GM12891 (cell line): ENCODE measurements at regions not wholly inside any gene's neighbourhood (a gene's known extent, or its start where the extent isn't known, plus 50 kb on each side); places are given as distances from the start of the nearest gene placed in this dataset.

Experiments
- DNase-seq: peaks from one replicate; pipeline ENCODE4 v3.0.0; 2011; ENCODE audit warnings: low spot score; ENCODE audit not compliant: insufficient read length
- FAIRE-seq: peaks from 2 replicates; lab custom pipeline; 2011; peaks lifted over from hg19 to GRCh38; lab: Jason Lieb, UNC
- PAX5 ChIP-seq: IDR thresholded peaks from 2 replicates; pipeline ENCODE4 v1.6.1; 2011; ENCODE audit warnings: low read length, moderate library complexity, mild to moderate bottlenecking; ENCODE audit not compliant: insufficient read depth, severe bottlenecking
- POLR2A ChIP-seq: IDR thresholded peaks from 2 replicates; pipeline ENCODE4 v1.6.1; 2011; ENCODE audit warnings: low read depth, low read length, control low read depth
- POLR2AphosphoS5 ChIP-seq: IDR thresholded peaks from 2 replicates; pipeline ENCODE4 v1.6.1; 2011; ENCODE audit warnings: low read depth, low read length, control low read depth
- POU2F2 ChIP-seq: IDR thresholded peaks from 2 replicates; pipeline ENCODE4 v1.6.1; 2011; ENCODE audit warnings: low read depth, mild to moderate bottlenecking, control low read depth, low read length, moderate library complexity
- SPI1 ChIP-seq: IDR thresholded peaks from 2 replicates; pipeline ENCODE4 v1.6.1; 2011; ENCODE audit warnings: low read depth, low read length, control low read depth
- TAF1 ChIP-seq: IDR thresholded peaks from 2 replicates; pipeline ENCODE4 v1.6.1; 2011; ENCODE audit warnings: low read depth, low read length, control low read depth

GRCh38 chr9:31702957-31703356 is 681.5 kb upstream of the ACO1 start:
- DNase-seq, result no peak
- no peak for FAIRE-seq
- TF ChIP-seq POU2F2 (no peak), SPI1 (no peak), TAF1 (no peak), POLR2AphosphoS5 (no peak), PAX5 (no peak), POLR2A (no peak)

GRCh38 chr9:31715250-31715649 is 669.2 kb upstream of the ACO1 start:
- FAIRE-seq (no peak), DNase-seq (no peak)
- TF ChIP-seq POU2F2 (no peak), PAX5 (no peak), TAF1 (no peak), POLR2AphosphoS5 (no peak), POLR2A (no peak), SPI1 (no peak)

GRCh38 chr9:31719262-31719661 is 665.2 kb upstream of the ACO1 start:
- DNase-seq, result no peak
- TF ChIP-seq TAF1 (no peak), POLR2AphosphoS5 (no peak), POLR2A (no peak), PAX5 (no peak), POU2F2 (no peak), SPI1 (no peak)
- FAIRE-seq, result no peak

- no peak for DNase-seq
- no peak for TF ChIP-seq POLR2AphosphoS5
- TF ChIP-seq TAF1, result no peak
- TF ChIP-seq PAX5, result no peak
- no peak for TF ChIP-seq POLR2A
- no peak for TF ChIP-seq POU2F2
- no peak for TF ChIP-seq SPI1
- no peak for FAIRE-seq
Observed at GRCh38 chr9:31730398-31730797, 654.0 kb upstream of the ACO1 start.

GRCh38 chr9:31733166-31733565 is 651.3 kb upstream of the ACO1 start:
- TF ChIP-seq TAF1 (no peak), SPI1 (no peak), POLR2A (no peak), PAX5 (no peak), POLR2AphosphoS5 (no peak)
- FAIRE-seq, result no peak
- no peak for DNase-seq

- DNase-seq (no peak), FAIRE-seq (no peak)
- TF ChIP-seq TAF1, result no peak
- no peak for TF ChIP-seq SPI1
- TF ChIP-seq POLR2AphosphoS5, result no peak
- no peak for TF ChIP-seq PAX5
- TF ChIP-seq POU2F2, result no peak
- no peak for TF ChIP-seq POLR2A
Observed at GRCh38 chr9:31736581-31737179, 647.8 kb upstream of the ACO1 start.

GRCh38 chr9:31740705-31741104 is 643.7 kb upstream of the ACO1 start:
- FAIRE-seq (no peak), DNase-seq (no peak)
- TF ChIP-seq TAF1 (no peak), POLR2AphosphoS5 (no peak), SPI1 (no peak)

- DNase-seq (no peak), FAIRE-seq (no peak)
- TF ChIP-seq POLR2AphosphoS5 (no peak), POLR2A (no peak), SPI1 (no peak), TAF1 (no peak), PAX5 (no peak), POU2F2 (no peak)
Observed at GRCh38 chr9:31744589-31744988, 639.9 kb upstream of the ACO1 start.

GRCh38 chr9:31745468-31745867 is 639.0 kb upstream of the ACO1 start:
- FAIRE-seq, result no peak
- TF ChIP-seq PAX5, result no peak
- no peak for TF ChIP-seq POLR2AphosphoS5
- no peak for TF ChIP-seq SPI1
- TF ChIP-seq POU2F2, result no peak
- no peak for TF ChIP-seq TAF1
- no peak for TF ChIP-seq POLR2A
- DNase-seq, result no peak

GRCh38 chr9:31745886-31746285 is 638.6 kb upstream of the ACO1 start:
- no peak for TF ChIP-seq POLR2AphosphoS5
- no peak for TF ChIP-seq POLR2A
- TF ChIP-seq SPI1, result no peak
- no peak for TF ChIP-seq POU2F2
- no peak for TF ChIP-seq PAX5
- TF ChIP-seq TAF1, result no peak
- FAIRE-seq (no peak), DNase-seq (no peak)

- DNase-seq (no peak), FAIRE-seq (no peak)
- TF ChIP-seq POU2F2, result no peak
- no peak for TF ChIP-seq PAX5
- no peak for TF ChIP-seq TAF1
- no peak for TF ChIP-seq SPI1
- no peak for TF ChIP-seq POLR2AphosphoS5
- TF ChIP-seq POLR2A, result no peak
Observed at GRCh38 chr9:31753756-31754155, 630.7 kb upstream of the ACO1 start.
